Prostate gland (tissue), 2 donors: ENCODE measurements at regions not wholly inside any gene's neighbourhood (a gene's known extent, or its start where the extent isn't known, plus 50 kb on each side); places are given as distances from the start of the nearest gene placed in this dataset.

Experiments
- DNase-seq: peaks from one replicate; pipeline ENCODE4 v3.0.0-alpha.2; 2019; ENCODE audit warnings: low spot score
- H3K27ac ChIP-seq, 2 donors: fragments of 200-600 bp; sonication (generic); 2 replicates each; pipeline ENCODE4 v1.5.1; 2017 to 2019
- H3K27me3 ChIP-seq: fragments of 200-600 bp; sonication (generic); replicated peaks from 2 replicates; pipeline ENCODE4 v1.5.1; 2019; ENCODE audit not compliant: insufficient read depth
- H3K36me3 ChIP-seq, 2 donors: fragments of 200-600 bp; sonication (generic); 1 replicate in 1 of 2; 2 replicates in 1 of 2; pipeline versions ENCODE4 v1.5.1 to v1.8.1; 2017 to 2019
- H3K4me1 ChIP-seq: fragments of 200-600 bp; sonication (generic); replicated peaks from 2 replicates; pipeline ENCODE4 v1.5.1; 2019
- H3K4me3 ChIP-seq, 2 donors: fragments of 200-600 bp; sonication (generic); 2 replicates each; pipeline ENCODE4 v1.5.1; 2017 to 2019
- H3K9me3 ChIP-seq: fragments of 200-600 bp; sonication (generic); 2 replicates; pipeline ENCODE4 v1.5.1; 2017
- POLR2A ChIP-seq: fragments of 450-650 bp; IDR thresholded peaks from one replicate; pipeline ENCODE4 v1.6.1; 2016; ENCODE audit warnings: antibody characterized with exemption, mild to moderate bottlenecking
- POLR2AphosphoS5 ChIP-seq: sonication (generic); formaldehyde crosslinking; IDR thresholded peaks from one replicate; pipeline ENCODE4 v1.6.1; 2017; ENCODE audit warnings: antibody characterized with exemption
- WGBS: methylation state at CpG from one replicate; pipeline ENCODE4 v1.1.5; 2018; 5-methylcytosine and 5-hydroxymethylcytosine counted together
- intact Hi-C: fragments of 100-400 bp; cut with DNase I; formaldehyde crosslinking; loops from one replicate; pipeline ENCODE4 v1.14.2; 2022
- TF ChIP-seq, protein P1 (sequence below), 4 experiments: fragments of 200-600 bp in 2 of 4; fragments of 450-650 bp in 2 of 4; sonication (generic) in 2 of 4; IDR thresholded peaks; 1 replicate in 3 of 4; 2 replicates in 1 of 4; pipeline ENCODE4 v1.5.1; 2016 to 2019; ENCODE audit warnings: antibody characterized with exemption in 4 of 4, mild to moderate bottlenecking in 2 of 4, moderate library complexity in 2 of 4

DNA sequence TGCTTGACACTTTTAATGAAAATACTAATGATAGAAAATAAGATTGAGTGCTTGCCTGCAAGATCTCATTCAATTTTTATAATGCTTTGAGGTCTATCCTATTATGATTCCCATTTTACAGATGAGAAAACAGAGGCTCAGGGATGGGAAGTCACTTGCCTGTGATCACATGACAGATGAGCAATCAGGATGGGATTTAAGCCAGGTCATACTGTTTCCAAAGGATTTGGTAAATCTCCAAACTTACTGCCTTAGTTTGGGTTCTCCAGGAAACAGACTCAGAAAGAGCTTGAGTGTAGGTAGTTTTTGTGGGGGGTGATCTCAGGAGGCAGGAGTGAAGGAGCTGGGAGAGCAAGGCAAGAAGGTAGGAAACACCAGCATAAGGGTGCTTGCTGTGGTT lies 456.3 kb downstream of the MAFB start:
- Histone ChIP-seq H3K4me3 (no peak overlapping the region), H3K27ac (no peak overlapping the region), H3K27me3 (no peaks in the 10 kb centered on the region), H3K36me3 (no peaks in the 10 kb centered on the region), H3K9me3 (no peaks in the 10 kb centered on the region), H3K4me1 (no peaks in the 10 kb centered on the region)
- no peak for DNase-seq
- TF ChIP-seq POLR2A (no peak), POLR2AphosphoS5 (no peak)
- TF ChIP-seq, protein P1, sequence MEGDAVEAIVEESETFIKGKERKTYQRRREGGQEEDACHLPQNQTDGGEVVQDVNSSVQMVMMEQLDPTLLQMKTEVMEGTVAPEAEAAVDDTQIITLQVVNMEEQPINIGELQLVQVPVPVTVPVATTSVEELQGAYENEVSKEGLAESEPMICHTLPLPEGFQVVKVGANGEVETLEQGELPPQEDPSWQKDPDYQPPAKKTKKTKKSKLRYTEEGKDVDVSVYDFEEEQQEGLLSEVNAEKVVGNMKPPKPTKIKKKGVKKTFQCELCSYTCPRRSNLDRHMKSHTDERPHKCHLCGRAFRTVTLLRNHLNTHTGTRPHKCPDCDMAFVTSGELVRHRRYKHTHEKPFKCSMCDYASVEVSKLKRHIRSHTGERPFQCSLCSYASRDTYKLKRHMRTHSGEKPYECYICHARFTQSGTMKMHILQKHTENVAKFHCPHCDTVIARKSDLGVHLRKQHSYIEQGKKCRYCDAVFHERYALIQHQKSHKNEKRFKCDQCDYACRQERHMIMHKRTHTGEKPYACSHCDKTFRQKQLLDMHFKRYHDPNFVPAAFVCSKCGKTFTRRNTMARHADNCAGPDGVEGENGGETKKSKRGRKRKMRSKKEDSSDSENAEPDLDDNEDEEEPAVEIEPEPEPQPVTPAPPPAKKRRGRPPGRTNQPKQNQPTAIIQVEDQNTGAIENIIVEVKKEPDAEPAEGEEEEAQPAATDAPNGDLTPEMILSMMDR (IDR thresholded peaks at IDR 0.05) = no peak
- intact Hi-C loops = no loop called here

DNA sequence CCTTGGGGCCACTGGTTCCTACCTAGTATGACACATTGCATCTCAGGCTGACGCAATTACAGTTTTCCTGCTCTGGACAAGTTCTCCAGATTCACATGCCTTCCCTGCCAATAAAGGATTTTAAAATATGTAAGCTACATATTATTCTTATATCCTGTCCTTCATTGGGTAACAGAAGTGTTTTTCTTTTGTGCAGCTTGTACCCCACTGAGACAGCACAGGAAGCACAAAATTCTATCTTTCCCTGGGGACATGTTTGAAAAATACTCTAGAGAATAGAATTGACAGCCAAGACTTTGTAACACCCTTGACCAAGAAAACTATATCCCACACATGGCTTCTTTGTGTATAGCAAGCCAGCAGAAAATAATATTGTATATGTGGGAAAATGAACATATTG lies 456.8 kb downstream of the MAFB start:
- H3K27ac ChIP-seq = no peak overlapping the region
- H3K9me3 ChIP-seq = no peaks in the 10 kb centered on the region
- no peaks in the 10 kb centered on the region for H3K4me1 ChIP-seq
- TF ChIP-seq POLR2AphosphoS5 (no peak), POLR2A (no peak)
- TF ChIP-seq, protein P1 (IDR thresholded peaks at IDR 0.05) = no peak
- no peaks in the 10 kb centered on the region for H3K36me3 ChIP-seq
- intact Hi-C loops = no loop called here
- no peak for DNase-seq
- H3K27me3 ChIP-seq = no peaks in the 10 kb centered on the region
- H3K4me3 ChIP-seq = no peak overlapping the region
- WGBS = 94% methylated on average over 1 of the region's 1 CpG

DNA sequence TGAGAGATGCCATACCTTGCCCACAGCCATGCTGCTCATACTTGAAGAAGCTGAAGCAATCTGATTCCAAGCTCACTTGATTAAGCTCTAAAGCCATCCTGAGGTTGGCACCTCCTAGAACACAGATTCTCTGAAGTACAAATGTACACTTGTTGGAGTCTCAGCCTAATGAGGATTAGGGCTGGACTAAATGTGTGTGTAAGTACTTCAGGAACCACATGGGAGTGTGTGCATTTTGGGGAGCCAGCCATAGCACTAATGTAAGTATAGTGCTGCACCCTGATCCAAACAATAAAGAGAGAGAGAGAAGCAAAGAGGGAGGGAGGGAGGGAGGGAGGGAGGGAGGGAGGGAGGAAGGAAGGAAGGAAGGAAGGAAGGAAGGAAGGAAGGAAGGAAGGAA lies 458.6 kb downstream of the MAFB start:
- no peak overlapping the region for H3K27ac ChIP-seq
- no peaks in the 10 kb centered on the region for H3K9me3 ChIP-seq
- intact Hi-C loops = no loop called here
- no peaks in the 10 kb centered on the region for H3K27me3 ChIP-seq
- TF ChIP-seq POLR2A (no peak), POLR2AphosphoS5 (no peak)
- TF ChIP-seq, protein P1 (IDR thresholded peaks at IDR 0.05) = no peak
- H3K36me3 ChIP-seq = no peaks in the 10 kb centered on the region
- DNase-seq = no peak
- no peaks in the 10 kb centered on the region for H3K4me1 ChIP-seq
- no peak overlapping the region for H3K4me3 ChIP-seq

DNA sequence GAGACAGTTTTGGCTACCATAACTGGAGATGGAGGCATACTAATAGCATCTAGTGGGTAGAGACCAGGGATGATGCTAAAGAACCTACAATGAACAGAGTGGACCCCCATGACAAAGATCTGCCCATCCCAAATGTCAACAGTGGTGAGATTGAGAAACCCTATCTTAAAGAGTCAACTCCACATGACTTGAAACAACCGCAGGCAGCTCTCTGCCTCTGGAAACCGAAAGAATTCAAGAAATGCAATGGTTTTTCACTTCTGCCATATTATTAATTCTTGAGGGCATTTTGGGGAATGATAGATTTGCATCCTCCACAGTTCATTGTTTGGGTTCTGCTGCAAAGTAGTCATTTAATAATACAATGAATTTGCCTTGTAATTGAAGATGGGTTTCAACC lies 463.4 kb downstream of the MAFB start:
- H3K36me3 ChIP-seq = no peaks in the 10 kb centered on the region
- TF ChIP-seq POLR2AphosphoS5 (no peak), POLR2A (no peak)
- TF ChIP-seq, protein P1 (IDR thresholded peaks at IDR 0.05) = no peak
- no peaks in the 10 kb centered on the region for H3K27me3 ChIP-seq
- H3K4me1 ChIP-seq = no peaks in the 10 kb centered on the region
- intact Hi-C loops = no loop called here
- DNase-seq = no peak
- no peak overlapping the region for H3K4me3 ChIP-seq
- no peak overlapping the region for H3K27ac ChIP-seq
- no peaks in the 10 kb centered on the region for H3K9me3 ChIP-seq
- 86% methylated on average over 2 of the region's 2 CpGs for WGBS

DNA sequence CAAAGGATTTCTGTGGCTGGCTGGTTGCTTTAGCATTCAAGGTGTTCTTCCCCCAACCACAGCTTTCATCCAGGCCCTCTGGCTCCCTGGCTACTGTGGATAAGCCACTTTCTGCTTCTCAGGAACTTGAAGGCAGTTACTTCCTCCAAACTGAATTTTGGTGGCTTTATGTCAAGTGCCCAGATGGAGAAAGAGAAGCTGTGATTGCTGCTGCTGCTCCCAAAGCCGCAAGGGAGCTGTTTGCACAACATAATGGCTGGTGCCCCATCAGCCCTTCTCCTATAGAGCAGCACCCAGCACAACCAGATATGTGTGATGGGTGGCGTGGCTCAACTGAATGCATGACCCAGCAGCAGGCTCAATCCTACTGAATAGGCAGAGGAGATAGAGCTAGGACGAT lies 465.2 kb downstream of the MAFB start:
- no peak overlapping the region for H3K27ac ChIP-seq
- 86% methylated on average over 3 of the region's 3 CpGs for WGBS
- H3K36me3 ChIP-seq = no peaks in the 10 kb centered on the region
- intact Hi-C loops = no loop called here
- no peak for DNase-seq
- no peak overlapping the region for H3K4me3 ChIP-seq
- H3K27me3 ChIP-seq = no peaks in the 10 kb centered on the region
- H3K4me1 ChIP-seq = no peaks in the 10 kb centered on the region
- no peaks in the 10 kb centered on the region for H3K9me3 ChIP-seq
- TF ChIP-seq POLR2AphosphoS5 (no peak), POLR2A (no peak)
- TF ChIP-seq, protein P1 (IDR thresholded peaks at IDR 0.05) = no peak
